HG03025 (cell line): ENCODE measurements at regions not wholly inside any gene's neighbourhood (a gene's known extent, or its start where the extent isn't known, plus 50 kb on each side); places are given as distances from the start of the nearest gene placed in this dataset.
"Not testable (repeated sequence)": the region's sequence is repeated elsewhere in the genome, so short reads cannot be mapped to it uniquely, and the experiment has no call there.

Source experiments
- ATAC-seq: cut with Tn5 transposase; IDR thresholded peaks from one replicate; pipeline ENCODE4 v1.9.1; 2021; ENCODE audit warnings: mild to moderate bottlenecking, moderate library complexity; ENCODE audit not compliant: unreplicated experiment, low FRiP score

DNA sequence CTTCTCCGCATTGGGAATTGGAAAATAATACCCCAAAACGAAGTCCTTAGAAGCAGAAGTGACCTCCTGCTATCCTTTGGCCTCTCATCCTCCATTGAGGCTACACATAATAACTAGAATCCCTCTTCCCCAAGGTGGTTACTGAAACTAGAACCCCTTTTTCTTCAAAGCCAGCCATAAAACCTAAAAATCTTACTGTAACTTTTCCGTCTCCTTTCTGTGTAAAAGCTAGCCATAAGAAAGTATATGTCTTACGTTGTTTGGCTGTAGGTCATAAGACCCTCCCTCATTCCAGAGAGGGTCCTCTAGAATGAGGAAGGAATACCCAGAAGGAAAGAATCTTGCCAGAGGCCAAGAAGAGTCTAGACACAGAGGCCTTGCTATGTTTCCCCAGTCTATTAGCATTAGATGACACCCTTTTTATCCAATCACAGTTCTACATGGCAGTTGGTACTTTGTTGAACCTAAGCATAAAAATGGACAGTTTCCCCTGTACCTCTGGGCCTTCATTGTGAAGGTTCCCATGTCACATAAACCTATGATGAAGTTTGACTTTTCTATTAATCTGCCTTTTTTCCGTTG is 133.9 kb upstream of the BTN3A2 start:
- ATAC-seq = no peak

DNA sequence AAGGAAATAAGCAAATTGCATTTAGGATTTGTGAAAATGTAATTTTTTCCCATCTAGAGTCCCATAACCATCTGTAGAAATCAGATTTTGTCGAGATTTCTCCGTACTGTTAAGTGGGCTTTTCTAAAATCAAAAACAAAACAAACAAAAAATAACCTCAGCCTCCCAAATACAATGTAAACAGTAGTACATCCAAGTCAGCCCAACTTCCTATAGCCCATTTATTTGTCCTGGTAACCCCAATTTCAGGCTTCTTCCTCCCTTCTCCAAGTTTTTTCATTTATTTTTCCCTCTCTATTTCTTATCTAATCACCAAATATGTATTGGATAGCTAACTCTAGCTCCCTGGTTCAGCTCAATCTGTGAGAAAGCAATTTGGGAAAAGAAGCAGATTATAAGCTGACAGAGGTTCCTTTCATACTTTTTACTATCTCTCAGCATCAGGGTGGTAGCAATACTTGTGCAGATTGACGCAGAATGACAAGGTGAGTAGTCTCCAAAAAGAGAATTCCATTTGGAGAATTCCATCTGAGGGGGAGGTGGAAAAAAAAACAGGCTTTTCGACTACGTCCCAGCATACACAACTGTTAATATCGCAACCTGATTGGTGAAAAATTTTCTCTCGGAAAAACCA is 132.6 kb upstream of the BTN3A2 start:
- ATAC-seq = no peak

DNA sequence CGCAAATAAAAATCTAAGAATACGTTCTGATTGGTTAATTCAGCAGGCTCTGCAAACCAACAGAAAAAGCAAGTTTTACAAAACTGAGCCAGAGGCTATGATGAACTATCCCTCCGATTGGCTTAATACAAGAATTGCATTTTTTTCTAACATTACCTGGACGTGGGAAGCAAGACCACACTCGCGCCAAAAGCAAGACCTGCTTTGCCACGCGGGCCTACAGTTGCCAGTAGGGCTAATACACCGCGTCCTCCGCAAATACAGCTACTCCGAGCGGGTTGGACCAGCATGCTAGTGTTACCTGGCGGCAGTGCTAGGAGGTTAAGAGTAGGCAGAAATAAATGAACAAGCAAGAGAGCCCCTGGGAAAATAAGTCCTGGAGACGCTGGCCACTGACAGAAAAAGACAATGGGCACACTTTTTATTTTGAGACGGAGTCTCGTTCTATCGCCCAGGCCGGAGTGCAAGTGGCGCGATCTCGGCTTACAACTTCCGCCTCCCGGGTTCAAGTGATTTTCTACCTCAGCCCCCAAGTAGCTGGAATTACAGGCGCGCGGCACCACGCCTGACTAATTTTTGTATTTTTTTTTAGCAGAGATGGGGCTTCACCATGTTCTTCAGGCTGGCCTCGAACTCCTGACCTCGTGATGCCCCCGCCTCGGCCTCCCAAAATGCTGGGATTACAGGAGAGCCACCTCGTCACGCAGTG is 131.9 kb upstream of the BTN3A2 start:
- ATAC-seq = no peak

DNA sequence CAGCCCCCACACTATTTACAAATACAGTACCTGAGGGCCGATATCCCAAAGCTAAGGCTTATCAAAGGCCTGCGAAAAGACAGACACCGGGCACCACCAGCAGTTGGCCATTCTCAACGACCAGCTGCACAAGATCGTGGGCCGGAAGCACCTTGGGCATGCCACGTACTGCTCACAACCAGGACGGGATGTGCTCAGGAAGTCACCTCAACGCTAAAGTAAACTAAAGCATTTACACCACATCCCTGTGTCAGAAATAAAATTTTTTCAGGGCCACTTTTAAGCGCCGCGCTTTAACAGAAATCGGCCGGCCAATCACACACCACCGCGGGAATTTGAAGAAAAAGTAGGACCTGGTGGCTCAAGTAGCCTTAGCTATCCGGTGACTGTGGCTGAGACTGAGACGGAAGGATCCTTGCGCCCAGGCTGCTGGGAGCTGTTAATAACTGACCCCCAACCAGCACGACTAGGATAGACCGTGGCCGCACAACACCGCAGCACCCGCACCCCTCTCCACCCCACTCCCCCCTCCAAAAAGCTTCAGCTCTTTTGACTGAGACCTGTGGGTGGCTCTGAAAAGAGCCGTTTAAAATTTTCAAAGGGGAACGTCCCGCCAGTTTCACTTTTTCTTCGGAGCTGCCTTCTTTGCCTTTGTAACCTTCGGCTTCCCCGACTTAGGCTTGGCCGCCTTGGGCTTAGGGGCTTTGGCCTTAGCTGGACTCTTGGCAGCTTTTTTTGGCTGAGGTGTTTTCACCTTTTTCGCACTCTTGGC is 131.2 kb upstream of the BTN3A2 start:
- ATAC-seq = no peak

DNA sequence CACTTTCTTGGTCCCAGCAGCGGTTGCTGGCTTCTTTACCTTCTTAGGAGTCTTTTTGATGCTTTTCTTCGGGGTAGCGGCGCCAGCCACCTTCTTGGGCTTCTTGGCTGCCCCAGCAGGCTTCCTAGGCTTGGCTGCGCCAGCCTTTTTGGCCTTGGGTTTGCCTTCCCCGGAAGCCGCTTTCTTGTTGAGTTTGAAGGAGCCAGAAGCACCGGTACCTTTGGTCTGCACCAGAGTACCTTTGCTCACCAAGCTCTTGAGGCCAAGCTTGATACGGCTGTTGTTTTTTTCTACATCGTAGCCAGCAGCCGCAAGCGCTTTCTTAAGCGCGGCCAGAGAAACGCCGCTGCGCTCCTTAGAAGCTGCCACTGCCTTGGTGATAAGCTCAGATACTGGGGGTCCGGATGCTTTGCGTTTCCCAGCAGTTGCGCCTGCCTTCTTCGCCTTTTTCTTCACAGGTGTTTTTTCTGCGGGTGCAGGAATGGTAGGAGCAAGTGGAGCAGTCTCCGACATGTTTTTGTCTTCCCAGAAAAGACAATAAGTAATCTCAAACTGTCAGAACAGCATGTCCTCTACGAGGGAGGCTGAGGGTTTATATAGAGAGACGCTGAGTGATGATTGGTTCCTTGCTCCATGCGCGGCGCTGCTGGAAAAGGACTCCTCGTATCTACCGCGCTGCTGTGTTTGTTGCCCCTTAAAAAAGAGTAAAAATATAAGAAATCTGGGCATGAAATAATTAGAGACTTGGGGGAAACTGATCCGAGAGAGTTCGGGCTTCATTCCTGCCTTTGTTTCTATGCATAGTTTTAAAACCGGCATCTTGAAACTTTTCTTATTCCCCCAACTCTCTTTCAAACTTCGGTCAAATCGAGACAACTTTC is 130.3 kb upstream of the BTN3A2 start:
- ATAC-seq = no peak

DNA sequence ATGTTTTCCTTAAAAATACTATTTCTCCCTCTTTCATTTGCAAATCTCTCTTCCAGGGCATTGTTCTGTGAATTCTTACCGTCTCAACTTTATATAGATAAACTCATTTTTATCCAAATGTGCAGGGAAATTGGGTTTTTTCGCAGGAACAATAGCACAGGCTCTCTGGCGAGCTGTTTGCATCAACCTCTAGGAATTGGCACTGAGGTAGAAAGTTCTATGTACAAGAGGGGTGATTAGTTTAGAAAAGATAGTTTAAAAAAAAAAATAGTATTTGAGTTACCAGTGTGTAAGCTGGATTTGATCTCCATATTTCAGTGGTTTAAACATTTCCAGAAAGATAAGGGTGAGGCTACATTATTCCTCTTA is 129.7 kb upstream of the BTN3A2 start:
- ATAC-seq = no peak

DNA sequence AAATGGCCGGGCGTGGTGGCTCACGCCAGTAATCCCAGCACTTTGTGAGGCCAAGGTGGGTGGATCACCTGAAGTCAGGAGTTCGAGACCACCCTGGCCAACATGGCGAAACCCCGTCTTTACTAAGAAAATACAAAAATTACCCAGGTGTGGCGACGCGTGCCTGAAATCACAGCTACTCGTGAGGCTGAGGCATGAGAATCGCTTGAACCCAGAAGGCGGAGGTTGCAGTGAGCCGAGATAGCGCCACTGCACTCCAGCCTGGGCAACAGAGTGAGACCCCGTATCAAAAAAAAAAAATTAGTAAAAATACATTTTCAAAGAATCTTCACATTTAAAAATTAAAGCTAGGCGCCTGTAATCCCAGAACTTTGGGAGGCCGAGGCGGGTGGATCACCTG is 125.6 kb upstream of the BTN3A2 start:
- ATAC-seq = not testable (repeated sequence)

DNA sequence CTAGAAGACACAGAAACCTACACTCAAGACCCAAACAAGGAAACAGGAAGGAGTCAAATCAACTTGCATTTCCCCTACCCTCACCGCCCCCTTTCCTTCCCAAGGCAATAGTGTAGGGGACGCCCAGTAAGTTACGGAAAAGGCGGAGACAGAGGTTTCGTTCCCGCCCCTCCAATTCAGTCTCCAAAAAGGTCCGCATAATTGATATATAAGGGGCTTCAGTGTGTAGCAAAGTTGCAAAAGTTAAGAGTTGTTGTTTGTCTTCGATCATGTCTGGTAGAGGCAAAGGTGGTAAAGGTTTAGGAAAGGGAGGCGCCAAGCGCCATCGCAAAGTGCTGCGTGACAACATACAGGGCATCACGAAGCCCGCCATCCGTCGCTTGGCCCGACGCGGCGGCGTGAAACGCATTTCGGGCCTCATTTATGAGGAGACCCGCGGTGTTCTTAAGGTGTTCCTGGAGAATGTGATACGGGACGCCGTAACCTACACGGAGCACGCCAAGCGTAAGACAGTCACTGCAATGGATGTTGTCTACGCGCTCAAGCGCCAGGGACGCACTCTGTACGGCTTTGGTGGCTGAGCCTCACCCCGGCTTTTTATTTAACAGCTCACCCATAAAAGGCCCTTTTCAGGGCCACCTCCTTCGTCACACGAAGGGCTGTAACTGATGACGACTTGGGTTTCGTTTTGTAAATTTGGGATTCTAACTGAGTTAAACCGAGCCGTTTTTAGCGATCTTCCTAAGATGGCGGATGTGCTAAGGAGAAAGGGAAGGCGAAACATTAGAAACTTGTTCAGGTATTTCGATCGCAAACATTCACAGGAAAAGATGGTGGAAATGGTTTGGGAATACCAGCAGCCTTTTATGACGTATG is 124.6 kb upstream of the BTN3A2 start:
- ATAC-seq = no peak

DNA sequence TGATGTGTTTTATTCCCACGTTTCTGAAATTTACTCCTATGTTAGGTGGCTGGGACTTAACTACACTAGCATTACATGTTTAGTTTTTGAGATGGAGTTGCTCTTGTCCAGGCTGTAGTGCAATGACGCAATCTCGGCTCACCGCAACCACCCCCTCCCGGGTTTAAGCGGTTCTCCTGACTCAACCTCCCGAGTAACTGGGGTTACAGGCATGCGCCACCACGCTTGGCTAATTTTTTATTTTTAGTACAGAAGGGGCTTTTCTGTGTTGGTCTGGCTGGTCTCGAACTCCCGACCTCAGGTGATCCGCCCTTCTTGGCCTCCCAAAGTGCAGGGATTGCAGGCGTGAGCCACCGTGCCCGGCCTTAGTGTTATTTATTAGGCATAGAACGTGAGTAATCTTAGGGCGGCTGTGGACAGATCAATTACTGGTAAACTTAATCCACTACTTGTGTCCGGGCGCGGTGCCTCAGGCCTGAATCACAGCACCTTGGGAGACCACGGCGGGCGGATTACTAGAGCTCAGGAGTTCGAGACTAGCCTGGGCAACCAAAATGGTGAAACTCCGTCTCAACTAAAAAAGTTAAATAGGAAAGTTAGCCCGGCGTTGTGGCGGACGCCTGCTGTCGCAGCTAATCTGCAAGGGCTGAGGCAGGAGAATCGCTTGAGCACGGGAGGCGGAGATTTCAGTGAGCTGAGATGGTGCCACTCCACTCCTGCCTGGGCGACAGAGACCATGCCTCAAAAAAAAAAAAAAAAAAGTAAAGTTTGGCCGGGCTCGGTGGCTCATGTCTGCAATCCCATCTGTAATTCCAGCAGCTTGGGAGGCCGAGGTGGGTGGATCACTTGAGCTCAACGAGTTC is 123.7 kb upstream of the BTN3A2 start:
- ATAC-seq = no peak

DNA sequence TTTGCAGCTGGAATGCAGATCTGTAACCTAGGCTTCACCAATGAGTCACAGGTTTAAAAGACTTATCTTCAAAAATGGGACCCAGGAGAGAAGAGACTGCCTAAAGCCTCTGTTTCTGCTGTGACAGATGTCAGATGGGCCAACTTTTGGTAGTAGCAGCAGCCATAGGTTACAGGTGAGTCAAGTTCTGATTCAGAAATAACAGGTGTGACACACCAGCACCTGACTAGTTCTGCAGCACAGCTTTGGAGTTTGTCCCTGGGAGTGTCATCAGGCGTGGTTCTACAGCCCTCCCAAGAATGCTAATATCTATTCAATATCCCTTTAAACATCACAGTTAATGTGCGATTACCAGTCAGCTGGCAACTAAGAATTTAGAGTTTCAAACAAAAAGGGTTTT is 121.9 kb upstream of the BTN3A2 start:
- ATAC-seq = no peak

DNA sequence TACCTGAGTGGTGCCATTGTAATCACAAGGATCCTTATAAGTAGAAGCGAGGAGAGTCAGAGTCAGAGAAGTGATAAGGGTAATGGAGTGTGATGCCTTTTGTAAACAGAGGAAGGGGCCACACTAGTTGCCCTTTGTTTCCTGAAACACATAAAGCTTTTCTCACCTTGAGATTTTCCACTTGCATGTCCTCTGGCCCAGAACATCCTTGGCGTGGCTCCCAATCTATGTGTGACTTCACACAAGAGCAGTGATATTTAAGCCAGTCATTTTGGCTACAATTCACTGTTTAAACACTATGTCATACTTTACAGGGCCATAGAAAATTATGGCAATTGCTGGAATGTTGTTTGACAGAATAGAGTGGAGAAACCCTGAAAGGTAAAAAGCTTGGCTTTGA is 121.2 kb upstream of the BTN3A2 start:
- no peak for ATAC-seq

DNA sequence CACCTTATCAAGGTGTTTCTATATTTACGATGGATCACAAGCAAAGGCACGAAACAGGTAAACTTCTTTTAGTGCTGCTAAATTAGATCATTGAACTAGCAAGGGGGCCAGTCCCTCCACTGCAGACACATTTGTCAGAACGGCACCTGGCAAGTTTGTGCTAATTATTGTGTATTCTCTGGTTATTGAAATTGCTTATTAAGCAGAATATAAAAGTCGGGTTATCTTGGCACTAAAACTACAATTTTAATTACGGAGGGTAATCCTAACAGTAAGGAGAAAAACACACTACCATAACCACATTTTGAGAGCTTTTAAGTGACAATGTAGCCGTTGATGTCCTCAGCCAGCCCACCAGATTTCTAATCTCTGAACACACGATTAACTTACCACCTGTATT is 118.9 kb upstream of the BTN3A2 start:
- no peak for ATAC-seq

DNA sequence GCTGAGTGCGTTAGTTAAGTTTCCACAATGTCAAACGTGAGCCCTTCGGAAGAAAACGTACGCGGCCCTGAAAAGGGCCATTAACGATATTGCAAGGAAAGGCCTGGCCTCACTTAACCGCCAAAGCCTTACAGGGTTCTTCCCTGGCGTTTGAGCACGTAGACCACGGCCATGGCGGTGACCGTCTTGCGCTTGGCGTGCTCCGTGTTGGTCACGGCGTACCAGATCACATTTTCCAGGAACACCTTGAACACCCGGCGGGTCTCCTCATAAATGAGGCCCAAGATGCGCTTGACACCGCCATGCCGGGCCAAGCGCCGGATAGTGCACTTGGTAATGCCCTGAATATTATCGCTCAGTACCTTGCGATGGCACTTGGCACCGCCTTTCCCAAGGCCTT is 118.4 kb upstream of the BTN3A2 start:
- no peak for ATAC-seq

DNA sequence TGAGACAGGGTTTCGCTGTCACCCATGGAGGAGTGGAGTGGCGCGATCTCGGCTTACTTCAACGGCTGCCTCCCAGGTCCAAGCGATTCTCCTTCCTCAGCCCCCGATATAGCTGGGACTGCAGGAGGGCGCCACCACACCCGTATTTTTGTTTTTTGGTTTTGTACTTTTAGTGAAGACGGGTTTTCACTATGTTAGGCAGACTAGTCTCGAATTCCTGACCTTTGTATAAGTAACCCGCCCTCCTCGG is 115.4 kb upstream of the BTN3A2 start:
- peak; percentile 15 for ATAC-seq

DNA sequence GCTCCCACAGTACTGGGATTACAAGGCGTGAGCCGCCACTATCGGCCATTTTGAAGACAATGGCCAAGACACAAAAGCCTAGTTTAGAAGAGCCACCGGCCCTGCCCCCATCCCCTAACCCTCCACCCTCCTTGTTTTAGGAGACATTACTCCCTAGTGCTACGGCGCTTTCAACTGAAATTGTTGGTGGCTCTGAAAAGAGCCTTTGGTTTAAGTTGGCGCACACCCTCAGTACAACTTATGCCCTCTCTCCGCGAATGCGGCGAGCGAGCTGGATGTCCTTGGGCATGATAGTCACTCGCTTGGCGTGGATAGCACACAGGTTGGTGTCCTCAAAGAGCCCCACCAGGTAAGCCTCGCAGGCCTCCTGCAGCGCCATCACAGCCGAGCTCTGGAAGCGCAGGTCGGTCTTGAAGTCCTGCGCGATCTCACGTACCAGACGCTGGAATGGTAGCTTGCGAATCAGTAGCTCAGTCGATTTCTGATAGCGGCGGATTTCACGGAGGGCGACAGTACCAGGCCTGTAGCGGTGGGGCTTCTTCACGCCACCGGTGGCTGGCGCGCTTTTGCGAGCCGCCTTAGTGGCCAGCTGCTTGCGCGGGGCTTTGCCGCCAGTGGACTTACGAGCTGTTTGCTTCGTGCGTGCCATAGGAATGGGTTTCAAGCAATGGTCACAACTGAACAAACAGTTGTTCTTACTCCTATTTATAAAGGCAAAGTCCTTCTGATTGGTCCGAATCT is 114.9 kb upstream of the BTN3A2 start:
- ATAC-seq = peak; percentile 48

DNA sequence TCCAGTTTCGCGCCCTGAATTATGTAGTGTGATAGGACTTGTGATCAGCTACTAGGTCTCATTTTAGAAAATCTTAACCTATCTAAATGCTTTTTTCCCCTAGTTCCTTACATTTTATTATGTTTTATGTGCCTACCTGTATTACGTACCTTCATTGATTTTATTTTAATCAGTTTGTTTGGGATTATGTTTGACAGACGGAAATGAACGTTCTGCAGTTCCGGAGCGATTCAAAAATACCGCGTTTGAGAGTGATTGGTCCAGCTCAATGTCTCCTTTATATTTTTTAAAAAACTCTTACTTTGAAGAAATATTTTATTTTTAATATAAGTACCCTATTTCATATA is 114.3 kb upstream of the BTN3A2 start:
- no peak for ATAC-seq

DNA sequence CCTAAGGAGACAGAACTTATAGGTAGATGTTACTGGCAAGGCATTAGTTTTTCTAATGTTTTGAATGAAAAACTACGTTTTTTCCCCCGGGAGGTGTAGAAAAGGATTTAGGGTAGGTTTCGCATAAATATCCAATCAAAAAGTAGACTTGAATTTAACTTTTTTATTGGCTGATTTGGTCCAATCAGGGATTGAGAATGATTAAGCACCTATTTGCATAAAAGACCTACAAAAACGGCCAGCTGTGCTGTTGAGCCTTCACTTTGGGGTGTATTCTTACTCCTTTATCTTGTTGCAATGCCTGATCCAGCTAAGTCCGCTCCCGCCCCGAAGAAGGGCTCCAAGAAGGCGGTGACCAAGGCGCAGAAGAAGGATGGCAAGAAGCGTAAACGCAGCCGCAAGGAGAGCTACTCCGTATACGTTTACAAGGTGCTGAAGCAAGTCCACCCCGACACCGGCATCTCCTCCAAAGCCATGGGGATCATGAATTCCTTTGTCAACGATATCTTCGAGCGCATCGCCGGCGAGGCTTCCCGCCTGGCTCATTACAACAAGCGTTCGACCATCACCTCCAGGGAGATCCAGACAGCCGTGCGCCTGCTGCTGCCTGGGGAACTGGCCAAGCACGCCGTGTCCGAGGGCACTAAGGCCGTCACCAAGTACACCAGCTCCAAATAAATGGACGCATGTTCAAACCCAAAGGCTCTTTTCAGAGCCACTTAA is 113.5 kb upstream of the BTN3A2 start:
- peak; percentile 38 for ATAC-seq

DNA sequence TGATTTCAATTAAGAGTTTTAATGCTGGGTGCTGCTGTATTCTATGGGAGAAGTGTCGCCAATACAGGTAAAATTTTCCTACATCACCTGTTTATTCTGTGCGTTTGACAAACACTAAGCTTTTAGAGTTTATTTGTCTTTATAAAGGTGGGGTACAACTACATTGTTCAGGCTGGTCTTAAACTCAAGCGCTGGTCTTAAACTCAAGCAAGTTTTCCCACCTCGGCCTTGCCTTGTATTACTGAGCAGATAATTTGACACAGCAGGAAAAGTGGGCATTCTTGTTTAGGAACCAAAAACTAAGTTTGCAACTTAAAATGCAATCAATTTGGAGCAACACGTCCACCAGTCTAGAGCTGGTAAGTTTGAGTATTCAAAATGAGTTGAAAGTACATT is 112.9 kb upstream of the BTN3A2 start:
- no peak for ATAC-seq
